ENCODE measurements at regions not wholly inside any gene's neighbourhood (a gene's known extent, or its start where the extent isn't known, plus 50 kb on each side); places are given as distances from the start of the nearest gene placed in this dataset.

GRCh38 chr4:29596228-29596627 lies 1123.9 kb upstream of the PCDH7 start:
- TF ChIP-seq POLR2A (IDR thresholded peaks at IDR 0.05) (no peak), CTCF (IDR thresholded peaks at IDR 0.05) (no peak)

Measured in tibial nerve (tissue), 3 donors.